Loucy (cell line): ENCODE measurements at regions not wholly inside any gene's neighbourhood (a gene's known extent, or its start where the extent isn't known, plus 50 kb on each side); places are given as distances from the start of the nearest gene placed in this dataset.

Experiments used
- CTCF ChIP-seq: fragments of 200-600 bp; sonication (generic); conservative IDR thresholded peaks from 2 replicates; pipeline ENCODE4 v1.5.1; 2014; ENCODE audit warnings: mild to moderate bottlenecking, antibody characterized with exemption, low read length
- EZH2phosphoT487 ChIP-seq: fragments of 200-600 bp; IDR thresholded peaks from 2 replicates; pipeline ENCODE4 v1.6.1; 2018; ENCODE audit warnings: antibody characterized with exemption, mild to moderate bottlenecking, moderate library complexity, borderline replicate concordance

GRCh38 chr6:80594461-80594860 is 488.0 kb downstream of the BCKDHB start:
- TF ChIP-seq EZH2phosphoT487 (no peak), CTCF (no peak)
